IPS-18a (cell line): ENCODE measurements at regions not wholly inside any gene's neighbourhood (a gene's known extent, or its start where the extent isn't known, plus 50 kb on each side); places are given as distances from the start of the nearest gene placed in this dataset.
"Not testable (repeated sequence)": the region's sequence is repeated elsewhere in the genome, so short reads cannot be mapped to it uniquely, and the experiment has no call there.

Source experiments
- H3K27ac ChIP-seq: one replicate; pipeline ENCODE4 v1.5.1; 2013; ENCODE audit warnings: low read length
- H3K27me3 ChIP-seq: one replicate; pipeline ENCODE4 v1.6.1; 2013; ENCODE audit warnings: mild to moderate bottlenecking, low read length; ENCODE audit not compliant: control insufficient read depth, insufficient read depth
- H3K36me3 ChIP-seq: one replicate; pipeline ENCODE4 v1.6.1; 2013; ENCODE audit warnings: low read depth, low read length; ENCODE audit not compliant: control insufficient read depth
- H3K4me1 ChIP-seq: one replicate; pipeline ENCODE4 v1.6.1; 2013; ENCODE audit warnings: low read depth, low read length; ENCODE audit not compliant: control insufficient read depth
- H3K4me3 ChIP-seq: one replicate; pipeline ENCODE4 v1.5.1; 2013; ENCODE audit warnings: low read length
- H3K9ac ChIP-seq: one replicate; pipeline ENCODE4 v1.6.1; 2013; ENCODE audit warnings: mild to moderate bottlenecking, low read length, moderate library complexity
- H3K9me3 ChIP-seq: one replicate; pipeline ENCODE4 v1.6.1; 2013; ENCODE audit warnings: low read depth, low read length; ENCODE audit not compliant: control insufficient read depth

DNA sequence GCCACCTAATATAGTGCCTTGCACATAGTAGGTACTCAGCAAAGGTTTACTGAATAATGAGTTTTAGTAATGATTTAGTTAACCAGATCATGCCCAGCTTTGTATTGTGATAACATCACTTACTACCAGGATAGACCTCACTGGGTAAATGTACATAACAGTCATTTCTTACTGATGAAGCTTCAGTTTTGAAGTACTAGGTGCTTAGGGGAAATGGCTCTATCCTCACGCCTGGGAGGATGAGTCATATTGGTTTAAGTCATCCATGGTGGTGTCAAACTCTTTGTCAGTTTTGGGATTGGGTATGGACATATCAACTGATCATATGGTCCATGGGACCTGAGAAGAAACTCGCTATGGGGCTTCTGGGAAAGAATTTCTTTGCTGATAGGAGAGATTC is 90.6 kb upstream of the USP24 start:
- no peaks in the 10 kb centered on the region for H3K9me3 ChIP-seq
- H3K27me3 ChIP-seq, result no peaks in the 10 kb centered on the region
- H3K4me3 ChIP-seq, result no peak overlapping the region
- H3K4me1 ChIP-seq, result no peaks in the 10 kb centered on the region
- H3K36me3 ChIP-seq, result no peaks in the 10 kb centered on the region
- no peak overlapping the region for H3K9ac ChIP-seq
- no peak overlapping the region for H3K27ac ChIP-seq

DNA sequence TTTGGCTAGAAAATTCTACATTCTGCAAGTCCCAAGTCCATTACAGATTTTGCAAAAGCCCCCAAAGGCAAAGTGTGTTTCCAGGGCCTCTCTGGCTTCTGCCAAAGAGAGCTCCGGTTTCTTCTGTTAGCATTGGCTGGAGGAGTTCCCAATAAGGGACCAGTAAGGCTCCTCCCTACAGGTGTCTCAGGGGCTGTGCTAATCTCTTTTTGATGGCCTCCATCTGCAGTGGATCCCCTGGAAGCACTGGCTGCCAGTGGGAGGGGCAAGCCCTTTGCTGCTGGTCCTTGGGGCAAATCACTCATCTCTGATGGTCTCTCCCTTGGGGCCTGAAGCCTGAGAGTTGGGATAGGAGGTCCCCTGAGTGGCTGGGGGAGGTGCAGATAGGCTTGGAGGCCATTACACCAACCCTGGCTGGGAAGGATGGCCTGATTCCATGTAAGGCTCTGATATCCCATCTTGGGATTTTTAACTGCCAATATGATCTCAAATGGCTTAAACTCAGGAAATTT is 89.1 kb upstream of the USP24 start:
- Histone ChIP-seq H3K9ac (no peak overlapping the region), H3K27me3 (no peaks in the 10 kb centered on the region), H3K27ac (no peak overlapping the region), H3K36me3 (no peaks in the 10 kb centered on the region), H3K4me1 (no peaks in the 10 kb centered on the region), H3K9me3 (no peaks in the 10 kb centered on the region), H3K4me3 (no peak overlapping the region)

DNA sequence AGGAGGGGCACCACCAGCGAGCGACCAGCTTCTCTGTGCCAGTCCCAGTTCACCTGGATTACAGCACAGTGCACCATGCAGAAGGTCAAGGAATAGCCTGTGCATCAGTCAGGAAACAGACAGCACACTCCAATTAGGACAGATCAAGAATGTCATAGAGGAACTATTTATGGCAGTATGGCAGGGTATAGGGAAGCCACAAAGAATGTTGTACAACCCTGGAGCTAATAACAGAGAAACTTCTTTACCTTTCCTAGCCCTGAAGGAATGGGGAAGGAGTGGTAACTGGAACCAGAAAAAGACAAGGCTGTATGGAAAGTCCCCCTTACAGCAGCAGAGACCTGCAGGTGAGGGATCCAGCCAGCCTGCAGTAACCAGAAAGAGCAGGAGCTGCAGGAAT is 87.8 kb upstream of the USP24 start:
- H3K9ac ChIP-seq, result no peak overlapping the region
- no peaks in the 10 kb centered on the region for H3K9me3 ChIP-seq
- H3K27ac ChIP-seq, result no peak overlapping the region
- H3K36me3 ChIP-seq, result no peaks in the 10 kb centered on the region
- no peak overlapping the region for H3K4me3 ChIP-seq
- H3K4me1 ChIP-seq, result no peaks in the 10 kb centered on the region
- H3K27me3 ChIP-seq, result no peaks in the 10 kb centered on the region

DNA sequence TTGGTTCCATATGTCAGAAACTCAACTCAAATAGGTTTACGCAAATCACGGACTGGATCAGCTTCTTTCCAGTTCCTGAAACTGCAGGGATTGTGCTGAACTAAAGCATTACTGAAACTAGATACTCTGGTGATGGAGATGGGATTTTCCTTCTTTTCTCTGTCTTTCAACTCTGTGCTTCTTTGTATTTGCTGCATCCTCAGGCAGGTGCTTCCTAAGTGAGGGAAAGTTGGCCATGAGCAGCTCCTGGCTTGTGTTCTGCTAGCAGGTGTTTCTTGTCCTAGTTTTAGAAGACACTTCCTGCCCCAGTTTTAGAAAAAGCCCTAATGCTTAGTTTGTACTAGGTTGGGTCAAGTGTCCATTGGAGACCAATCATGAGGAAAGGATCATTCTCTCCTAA is 86.7 kb upstream of the USP24 start:
- Histone ChIP-seq H3K27me3 (no peaks in the 10 kb centered on the region), H3K9ac (no peak overlapping the region), H3K4me3 (no peak overlapping the region), H3K36me3 (no peaks in the 10 kb centered on the region), H3K27ac (no peak overlapping the region), H3K9me3 (no peaks in the 10 kb centered on the region), H3K4me1 (no peaks in the 10 kb centered on the region)

DNA sequence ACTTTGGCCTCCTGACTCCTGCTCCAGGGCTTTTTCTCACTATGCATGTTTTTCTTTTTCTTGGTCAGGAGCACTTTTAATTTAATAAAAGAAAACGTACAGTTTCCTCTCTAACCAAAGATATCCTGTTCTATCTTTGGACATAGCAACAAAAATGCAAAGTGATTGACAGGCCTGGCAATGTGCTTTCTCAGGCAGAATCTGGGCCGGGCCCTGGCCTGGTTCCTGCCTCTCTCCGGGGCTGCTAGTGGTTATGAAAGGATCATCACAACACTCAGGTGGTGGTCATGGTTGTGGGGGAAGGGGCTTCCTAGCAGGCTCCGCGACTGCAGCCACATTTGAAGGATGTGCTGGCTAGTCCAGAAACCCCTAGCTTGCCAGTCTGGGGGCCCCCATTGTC is 85.8 kb upstream of the USP24 start:
- no peak overlapping the region for H3K9ac ChIP-seq
- H3K4me1 ChIP-seq, result no peaks in the 10 kb centered on the region
- no peaks in the 10 kb centered on the region for H3K36me3 ChIP-seq
- H3K9me3 ChIP-seq, result no peaks in the 10 kb centered on the region
- no peaks in the 10 kb centered on the region for H3K27me3 ChIP-seq
- H3K27ac ChIP-seq, result no peak overlapping the region
- no peak overlapping the region for H3K4me3 ChIP-seq

DNA sequence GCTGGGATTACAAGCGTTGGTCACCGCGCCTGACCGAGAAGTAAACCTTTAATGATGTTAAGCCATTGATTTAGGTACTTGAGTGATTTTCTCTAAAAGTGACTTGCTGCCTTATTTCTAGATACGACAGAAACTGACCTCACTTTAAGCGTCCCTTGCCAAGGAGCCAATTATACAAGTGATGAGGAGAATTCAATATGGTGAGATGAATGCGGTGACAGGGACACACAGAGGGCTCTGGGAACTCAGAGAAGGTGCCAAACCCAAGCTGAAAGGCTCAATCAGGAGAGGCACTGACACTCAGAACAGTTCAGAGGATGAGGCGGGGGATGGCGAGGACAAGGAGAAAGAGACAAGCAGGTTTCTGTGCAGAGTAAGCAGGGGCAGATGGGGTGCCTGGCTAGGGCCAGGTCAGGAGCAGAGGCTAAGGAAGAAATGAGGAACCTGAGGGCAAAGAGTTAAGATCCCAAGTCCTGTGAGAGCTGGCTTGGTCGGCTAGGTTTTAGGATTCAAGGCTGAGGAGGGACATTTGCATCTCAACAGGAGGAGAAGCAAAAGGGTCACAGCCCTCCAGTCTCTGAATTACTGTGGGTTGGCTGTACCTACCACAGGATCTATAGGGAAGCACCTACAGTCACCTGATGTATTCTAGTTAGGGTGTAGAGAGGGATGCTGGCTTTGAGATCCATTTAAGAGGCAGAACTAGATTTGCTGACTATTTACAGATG is 83.2 kb upstream of the USP24 start:
- H3K27ac ChIP-seq, result no peak overlapping the region
- H3K27me3 ChIP-seq, result no peaks in the 10 kb centered on the region
- no peaks in the 10 kb centered on the region for H3K36me3 ChIP-seq
- no peaks in the 10 kb centered on the region for H3K4me1 ChIP-seq
- H3K4me3 ChIP-seq, result no peak overlapping the region
- no peak overlapping the region for H3K9ac ChIP-seq
- H3K9me3 ChIP-seq, result no peaks in the 10 kb centered on the region

DNA sequence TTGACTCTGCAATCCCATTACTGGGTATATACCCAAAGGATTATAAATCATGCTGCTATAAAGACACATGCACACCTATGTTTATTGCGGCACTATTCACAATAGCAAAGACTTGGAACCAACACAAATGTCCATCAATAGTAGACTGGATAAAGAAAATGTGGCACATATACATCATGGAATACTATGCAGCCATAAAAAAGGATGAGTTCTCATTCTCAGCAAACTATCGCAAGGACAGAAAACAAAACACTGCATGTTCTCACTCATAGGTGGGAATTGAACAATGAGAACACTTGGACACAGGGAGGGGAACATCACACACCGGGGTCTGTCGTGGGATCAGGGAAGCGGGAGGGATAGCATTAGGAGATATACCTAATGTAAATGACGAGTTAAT is 81.1 kb upstream of the USP24 start:
- H3K27me3 ChIP-seq, H3K36me3 ChIP-seq, H3K4me3 ChIP-seq, H3K9ac ChIP-seq, H3K27ac ChIP-seq, H3K9me3 ChIP-seq, H3K4me1 ChIP-seq: not testable (repeated sequence)

DNA sequence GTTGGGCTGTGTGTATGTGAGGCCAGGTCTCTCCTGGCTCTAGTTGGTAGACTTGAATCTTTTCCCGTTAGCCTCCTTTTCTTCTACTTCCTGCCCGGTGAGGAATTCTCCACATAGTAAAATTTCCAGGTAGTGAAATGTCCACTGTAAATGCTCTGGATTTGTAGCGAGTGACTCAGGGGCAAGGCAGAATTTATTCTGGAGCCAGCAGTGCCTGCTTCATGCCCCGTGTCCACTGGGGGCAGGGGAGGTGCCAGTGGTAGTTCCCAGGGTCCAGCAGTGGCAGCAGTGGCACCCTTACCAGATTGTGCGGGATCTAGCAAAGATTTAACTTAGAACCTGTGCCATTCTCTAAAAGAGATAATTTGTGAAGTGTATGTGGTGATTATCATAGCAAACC is 74.5 kb upstream of the USP24 start:
- Histone ChIP-seq H3K36me3 (no peaks in the 10 kb centered on the region), H3K9ac (no peak overlapping the region), H3K27me3 (no peaks in the 10 kb centered on the region), H3K4me1 (no peaks in the 10 kb centered on the region), H3K4me3 (no peak overlapping the region), H3K9me3 (no peaks in the 10 kb centered on the region), H3K27ac (no peak overlapping the region)

DNA sequence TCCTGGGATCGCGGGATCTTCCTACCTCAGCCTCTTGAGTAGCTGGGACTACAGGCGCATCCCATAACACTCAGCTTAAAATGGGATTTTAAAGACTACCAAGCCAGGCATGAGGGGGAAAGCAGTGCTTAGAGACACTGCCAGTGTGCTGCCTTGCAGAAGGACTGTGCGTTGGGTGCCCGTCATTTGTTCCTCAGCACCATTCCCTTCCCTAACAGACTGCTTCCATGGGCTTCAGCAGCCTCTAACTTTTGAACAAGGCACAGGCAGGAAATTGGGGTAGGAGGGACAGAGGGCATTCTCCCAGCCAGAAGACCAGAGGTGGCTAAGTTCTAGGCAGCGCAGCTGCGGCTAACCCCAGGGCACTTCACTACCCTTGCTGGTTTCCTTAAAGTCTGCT is 73.9 kb upstream of the USP24 start:
- Histone ChIP-seq H3K9ac (no peak overlapping the region), H3K27me3 (no peaks in the 10 kb centered on the region), H3K27ac (no peak overlapping the region), H3K4me3 (no peak overlapping the region), H3K4me1 (no peaks in the 10 kb centered on the region), H3K9me3 (no peaks in the 10 kb centered on the region), H3K36me3 (no peaks in the 10 kb centered on the region)

DNA sequence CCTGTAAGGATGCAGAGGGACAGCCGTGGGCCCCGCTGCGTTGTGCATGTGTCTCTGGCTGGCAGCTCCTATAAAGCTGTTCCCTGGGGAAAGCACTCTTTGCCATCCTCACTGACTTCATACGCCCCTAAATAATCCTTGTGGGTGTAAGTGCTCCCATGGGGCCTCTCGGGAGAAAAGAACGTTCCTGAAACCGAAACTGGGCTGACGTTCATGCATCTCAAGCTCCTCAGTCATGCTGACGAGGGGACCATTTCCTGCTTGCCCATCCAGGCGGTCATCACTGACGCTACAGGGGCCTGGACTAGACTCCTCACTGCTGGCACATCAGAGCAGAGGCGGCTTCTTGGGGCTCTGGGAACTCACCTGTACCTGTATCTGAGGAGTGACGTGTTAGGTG is 73.1 kb upstream of the USP24 start:
- H3K36me3 ChIP-seq, result no peaks in the 10 kb centered on the region
- no peak overlapping the region for H3K27ac ChIP-seq
- no peaks in the 10 kb centered on the region for H3K9me3 ChIP-seq
- no peak overlapping the region for H3K9ac ChIP-seq
- no peak overlapping the region for H3K4me3 ChIP-seq
- no peaks in the 10 kb centered on the region for H3K4me1 ChIP-seq
- no peaks in the 10 kb centered on the region for H3K27me3 ChIP-seq

DNA sequence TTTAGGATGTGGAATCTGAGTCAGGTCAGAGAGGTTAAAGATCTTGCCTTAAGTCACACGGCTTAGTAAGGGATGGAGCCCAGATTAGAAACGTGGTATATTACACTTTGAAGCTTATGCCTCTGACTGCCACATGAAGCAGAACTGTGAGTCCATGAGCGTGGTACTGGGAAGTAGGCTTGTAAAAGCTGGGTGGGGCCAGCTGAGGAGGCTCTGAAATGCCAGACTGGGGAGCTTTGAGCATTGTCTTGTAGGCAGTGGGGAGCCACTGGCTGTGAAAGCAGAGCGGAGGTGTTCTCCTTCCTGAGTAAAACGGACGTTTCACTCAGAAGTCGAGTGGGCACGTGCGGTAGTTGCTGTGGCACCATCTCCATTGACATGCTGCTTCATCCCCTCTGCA is 72.6 kb upstream of the USP24 start:
- Histone ChIP-seq H3K9me3 (no peaks in the 10 kb centered on the region), H3K36me3 (no peaks in the 10 kb centered on the region), H3K27ac (no peak overlapping the region), H3K4me3 (no peak overlapping the region), H3K9ac (no peak overlapping the region), H3K27me3 (no peaks in the 10 kb centered on the region), H3K4me1 (no peaks in the 10 kb centered on the region)

DNA sequence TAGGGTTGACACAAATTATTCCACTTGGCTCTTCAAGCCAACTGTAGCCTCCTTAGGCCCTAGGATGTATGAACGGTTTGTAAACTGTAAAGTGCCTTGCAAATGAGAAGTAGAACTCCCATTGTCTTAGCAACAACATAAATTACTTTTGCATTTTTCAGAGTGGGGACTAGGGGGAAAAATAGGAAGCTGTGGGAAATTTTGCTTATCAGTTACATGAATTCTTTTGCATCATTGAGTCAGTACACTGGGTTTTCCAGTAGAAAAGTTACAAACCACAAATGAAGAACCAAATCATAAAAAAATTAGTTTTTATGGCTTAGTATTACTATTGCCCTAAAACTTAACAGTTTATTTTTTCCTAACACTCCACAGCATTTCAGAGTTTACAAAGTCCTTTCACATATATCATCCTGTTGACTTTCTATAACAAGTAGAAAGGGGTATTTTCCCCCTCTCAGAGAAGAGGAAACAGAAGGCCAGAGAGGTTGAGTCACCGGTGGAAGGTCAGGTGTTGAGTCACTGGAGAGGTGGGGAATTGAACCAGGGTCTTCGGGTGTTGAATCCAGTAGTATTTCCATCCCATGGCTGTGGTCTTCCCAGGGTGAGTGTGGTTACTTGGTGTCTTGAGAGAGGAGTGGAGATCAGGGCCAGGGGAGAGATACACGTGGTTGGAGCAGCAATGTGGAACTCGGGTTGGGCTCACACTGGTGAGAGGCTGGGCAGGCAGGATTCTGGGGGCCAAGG is 71.9 kb upstream of the USP24 start:
- Histone ChIP-seq H3K36me3 (no peaks in the 10 kb centered on the region), H3K4me3 (no peak overlapping the region), H3K4me1 (no peaks in the 10 kb centered on the region), H3K9ac (no peak overlapping the region), H3K9me3 (no peaks in the 10 kb centered on the region), H3K27me3 (no peaks in the 10 kb centered on the region), H3K27ac (no peak overlapping the region)
